ENCODE measurements at regions not wholly inside any gene's neighbourhood (a gene's known extent, or its start where the extent isn't known, plus 50 kb on each side); places are given as distances from the start of the nearest gene placed in this dataset.

DNA sequence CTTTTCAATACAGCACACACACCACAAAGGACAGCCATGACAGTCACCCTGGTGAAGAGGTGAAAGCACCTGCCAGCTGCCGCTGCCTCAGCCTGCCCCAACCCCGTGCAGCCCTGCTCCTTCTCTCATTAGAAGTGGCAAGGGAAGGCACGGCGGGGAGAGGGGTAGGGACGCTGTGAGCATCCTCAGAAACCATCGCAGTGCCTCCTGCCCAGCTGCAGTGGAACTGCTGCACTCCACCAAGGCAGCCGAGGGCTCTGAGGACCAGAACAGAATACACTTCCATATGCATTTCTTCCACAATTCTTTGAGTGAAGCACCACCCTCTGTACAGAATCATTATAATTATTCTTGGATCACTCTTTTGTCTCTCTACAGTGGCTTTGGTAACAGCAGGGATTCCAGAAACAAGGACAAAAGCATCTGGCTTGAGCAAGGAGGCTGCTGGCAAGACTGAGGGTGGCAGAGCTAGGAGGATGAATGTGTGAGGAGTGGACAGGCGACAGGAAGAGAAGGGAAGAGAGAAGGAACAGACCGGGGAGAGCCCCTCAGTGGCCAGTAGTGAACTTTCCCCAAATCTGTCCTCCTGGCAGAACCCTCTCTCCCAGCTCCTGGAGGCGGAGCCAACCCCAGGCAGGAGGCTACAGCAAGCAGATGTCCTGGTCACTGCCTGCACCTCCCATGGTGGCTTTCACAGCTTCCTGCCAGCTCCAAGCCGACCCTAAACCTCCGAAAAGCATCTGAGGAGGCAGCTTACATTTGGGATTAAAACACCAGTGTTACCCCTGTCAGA is 73.2 kb downstream of the MTNR1A start:
- DNase-seq (ENCODE audit: low read depth) (no peak), FAIRE-seq (no peak)

DNA sequence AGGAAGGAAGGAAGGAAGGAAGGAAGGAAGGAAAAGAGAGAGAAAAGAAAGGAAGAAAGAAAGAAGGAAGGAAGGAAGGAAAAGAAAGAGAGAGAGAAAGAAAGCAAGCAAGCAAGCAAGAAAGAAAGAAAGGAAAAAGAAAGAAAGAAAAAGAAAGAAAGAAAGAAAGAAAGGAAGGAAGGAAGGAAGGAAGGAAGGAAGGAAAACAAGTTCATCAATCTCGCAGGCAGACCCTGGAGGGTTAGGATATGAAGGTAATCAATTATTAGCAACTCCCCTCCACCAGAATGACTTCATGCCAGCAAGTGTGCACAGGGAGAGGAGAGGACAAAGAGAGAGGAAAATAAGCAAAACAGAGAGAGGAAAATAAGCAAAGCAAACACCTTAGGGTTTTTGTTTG is 80.2 kb downstream of the MTNR1A start:
- no peak for DNase-seq (ENCODE audit: low read depth)
- H3K4me3 ChIP-seq (ENCODE audit: low read depth, low read length): no peak overlapping the region
- TF ChIP-seq, protein P1, sequence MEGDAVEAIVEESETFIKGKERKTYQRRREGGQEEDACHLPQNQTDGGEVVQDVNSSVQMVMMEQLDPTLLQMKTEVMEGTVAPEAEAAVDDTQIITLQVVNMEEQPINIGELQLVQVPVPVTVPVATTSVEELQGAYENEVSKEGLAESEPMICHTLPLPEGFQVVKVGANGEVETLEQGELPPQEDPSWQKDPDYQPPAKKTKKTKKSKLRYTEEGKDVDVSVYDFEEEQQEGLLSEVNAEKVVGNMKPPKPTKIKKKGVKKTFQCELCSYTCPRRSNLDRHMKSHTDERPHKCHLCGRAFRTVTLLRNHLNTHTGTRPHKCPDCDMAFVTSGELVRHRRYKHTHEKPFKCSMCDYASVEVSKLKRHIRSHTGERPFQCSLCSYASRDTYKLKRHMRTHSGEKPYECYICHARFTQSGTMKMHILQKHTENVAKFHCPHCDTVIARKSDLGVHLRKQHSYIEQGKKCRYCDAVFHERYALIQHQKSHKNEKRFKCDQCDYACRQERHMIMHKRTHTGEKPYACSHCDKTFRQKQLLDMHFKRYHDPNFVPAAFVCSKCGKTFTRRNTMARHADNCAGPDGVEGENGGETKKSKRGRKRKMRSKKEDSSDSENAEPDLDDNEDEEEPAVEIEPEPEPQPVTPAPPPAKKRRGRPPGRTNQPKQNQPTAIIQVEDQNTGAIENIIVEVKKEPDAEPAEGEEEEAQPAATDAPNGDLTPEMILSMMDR (IDR thresholded peaks at IDR 0.05; ENCODE audit: insufficient read depth, low read length, severe bottlenecking): no peak
- no peaks in the 10 kb centered on the region for H3K36me3 ChIP-seq (ENCODE audit: control insufficient read depth, insufficient read depth, low read length)
- FAIRE-seq: no peak
- no peaks in the 10 kb centered on the region for H3K27me3 ChIP-seq (ENCODE audit: control insufficient read depth, insufficient read depth, low read length)

More for the DNA sequence above, 73.2 kb downstream of the MTNR1A start:
- no peaks in the 10 kb centered on the region for H3K36me3 ChIP-seq (ENCODE audit: control insufficient read depth, insufficient read depth, low read length)
- H3K27me3 ChIP-seq (ENCODE audit: control insufficient read depth, insufficient read depth, low read length): no peaks in the 10 kb centered on the region
- H3K4me3 ChIP-seq (ENCODE audit: low read depth, low read length): no peak overlapping the region
- TF ChIP-seq, protein P1 (IDR thresholded peaks at IDR 0.05; ENCODE audit: insufficient read depth, low read length, severe bottlenecking): no peak

DNA sequence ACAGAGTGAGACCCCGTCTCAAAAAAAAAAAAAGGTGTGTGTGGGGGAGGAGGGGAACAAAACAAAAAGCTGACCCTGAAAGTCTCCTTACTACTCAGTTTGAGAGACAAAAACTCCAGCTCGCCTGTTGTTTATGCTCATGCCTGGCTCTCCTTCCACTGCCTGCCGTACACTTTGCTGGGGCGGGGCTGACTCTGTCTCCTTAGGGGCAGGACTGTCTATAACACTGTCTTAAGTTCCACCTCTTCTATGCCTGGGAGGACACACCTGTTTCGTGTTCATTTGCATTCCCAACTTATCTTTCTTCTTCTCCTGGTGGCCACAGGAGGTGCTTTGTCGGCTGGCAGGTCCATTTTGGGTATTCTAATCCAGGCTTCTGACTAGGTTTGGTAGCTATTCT is 81.4 kb downstream of the MTNR1A start:
- Histone ChIP-seq H3K4me3 (ENCODE audit: low read depth, low read length) (no peak overlapping the region), H3K36me3 (ENCODE audit: control insufficient read depth, insufficient read depth, low read length) (no peaks in the 10 kb centered on the region), H3K27me3 (ENCODE audit: control insufficient read depth, insufficient read depth, low read length) (no peaks in the 10 kb centered on the region)
- DNase-seq (ENCODE audit: low read depth) (no peak), FAIRE-seq (no peak)
- TF ChIP-seq, protein P1 (IDR thresholded peaks at IDR 0.05; ENCODE audit: insufficient read depth, low read length, severe bottlenecking): no peak

DNA sequence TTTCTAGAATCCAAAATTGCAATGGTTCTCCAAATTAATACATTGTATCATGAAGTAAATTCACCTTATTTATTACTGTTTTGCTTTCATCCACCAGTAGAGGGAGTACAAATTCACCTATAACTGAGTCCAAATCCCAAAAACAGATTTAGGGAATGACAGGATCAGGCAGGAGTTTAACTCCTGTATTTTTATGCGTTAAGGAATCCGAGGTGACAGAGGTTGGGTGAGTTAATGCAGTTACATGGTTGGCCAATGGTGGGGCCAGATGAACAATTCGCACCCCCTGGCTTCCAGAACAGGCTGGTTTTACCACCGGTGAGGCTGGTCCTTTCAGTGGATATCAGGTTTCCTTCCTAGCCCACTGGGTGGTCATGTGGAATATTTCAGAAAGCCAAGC is 82.4 kb downstream of the MTNR1A start:
- FAIRE-seq (no peak), DNase-seq (ENCODE audit: low read depth) (peak; percentile 40)
- Histone ChIP-seq H3K4me3 (ENCODE audit: low read depth, low read length) (no peak overlapping the region), H3K27me3 (ENCODE audit: control insufficient read depth, insufficient read depth, low read length) (no peaks in the 10 kb centered on the region), H3K36me3 (ENCODE audit: control insufficient read depth, insufficient read depth, low read length) (no peaks in the 10 kb centered on the region)
- TF ChIP-seq, protein P1 (IDR thresholded peaks at IDR 0.05; ENCODE audit: insufficient read depth, low read length, severe bottlenecking): peak; percentile 40

DNA sequence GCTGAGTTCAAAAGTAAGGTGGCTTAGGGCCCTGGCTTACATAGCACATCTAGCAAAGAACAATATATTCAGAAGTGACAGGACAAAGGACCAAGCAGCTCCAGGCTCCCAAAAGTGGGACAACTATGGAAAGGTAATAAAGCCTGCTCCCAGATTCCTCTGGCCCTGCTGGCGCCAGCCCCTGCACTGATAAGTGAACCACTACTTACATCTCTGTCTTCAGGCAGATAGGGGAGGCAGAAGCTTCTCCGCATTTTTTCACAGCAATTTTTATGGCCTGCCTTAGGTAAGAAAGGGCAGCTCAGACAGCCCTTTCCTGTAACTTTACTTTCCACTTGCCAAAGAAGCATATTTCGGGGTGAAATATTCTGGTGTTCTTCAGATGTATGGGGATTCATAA is 83.9 kb downstream of the MTNR1A start:
- DNase-seq (ENCODE audit: low read depth): no peak

More for the DNA sequence above, 83.9 kb downstream of the MTNR1A start:
- Histone ChIP-seq H3K27me3 (ENCODE audit: control insufficient read depth, insufficient read depth, low read length) (no peaks in the 10 kb centered on the region), H3K4me3 (ENCODE audit: low read depth, low read length) (no peak overlapping the region), H3K36me3 (ENCODE audit: control insufficient read depth, insufficient read depth, low read length) (no peaks in the 10 kb centered on the region)
- FAIRE-seq: no peak
- TF ChIP-seq, protein P1 (IDR thresholded peaks at IDR 0.05; ENCODE audit: insufficient read depth, low read length, severe bottlenecking): no peak

All from bronchial epithelial cell (primary cell).